GM06990 (cell line): ENCODE measurements at regions not wholly inside any gene's neighbourhood (a gene's known extent, or its start where the extent isn't known, plus 50 kb on each side); places are given as distances from the start of the nearest gene placed in this dataset.
A peak's percentile ranks its signal among the peaks of the same experiment; 100 is the strongest.

Experiments used
- DNase-seq: peaks from one replicate; pipeline ENCODE4 v3.0.0-alpha.2; 2011; ENCODE audit not compliant: insufficient read length; ENCODE audit errors: extremely low read depth
- H3K27me3 ChIP-seq: replicated peaks from 2 replicates; pipeline ENCODE4 v1.6.0; 2011; ENCODE audit warnings: low read length; ENCODE audit not compliant: control insufficient read depth, insufficient read depth
- H3K36me3 ChIP-seq: 2 replicates; pipeline ENCODE4 v1.5.1; 2011; ENCODE audit warnings: low read length; ENCODE audit not compliant: control insufficient read depth, insufficient read depth
- H3K4me3 ChIP-seq: replicated peaks from 2 replicates; pipeline ENCODE4 v1.5.1; 2011; ENCODE audit warnings: low read depth, mild to moderate bottlenecking, control low read depth, low read length
- TF ChIP-seq, protein P1 (sequence below): IDR thresholded peaks from 2 replicates; pipeline ENCODE4 v1.5.1; 2011; ENCODE audit warnings: low read length, control low read depth, mild to moderate bottlenecking, inconsistent platforms; ENCODE audit not compliant: insufficient read depth, poor library complexity, severe bottlenecking

DNA sequence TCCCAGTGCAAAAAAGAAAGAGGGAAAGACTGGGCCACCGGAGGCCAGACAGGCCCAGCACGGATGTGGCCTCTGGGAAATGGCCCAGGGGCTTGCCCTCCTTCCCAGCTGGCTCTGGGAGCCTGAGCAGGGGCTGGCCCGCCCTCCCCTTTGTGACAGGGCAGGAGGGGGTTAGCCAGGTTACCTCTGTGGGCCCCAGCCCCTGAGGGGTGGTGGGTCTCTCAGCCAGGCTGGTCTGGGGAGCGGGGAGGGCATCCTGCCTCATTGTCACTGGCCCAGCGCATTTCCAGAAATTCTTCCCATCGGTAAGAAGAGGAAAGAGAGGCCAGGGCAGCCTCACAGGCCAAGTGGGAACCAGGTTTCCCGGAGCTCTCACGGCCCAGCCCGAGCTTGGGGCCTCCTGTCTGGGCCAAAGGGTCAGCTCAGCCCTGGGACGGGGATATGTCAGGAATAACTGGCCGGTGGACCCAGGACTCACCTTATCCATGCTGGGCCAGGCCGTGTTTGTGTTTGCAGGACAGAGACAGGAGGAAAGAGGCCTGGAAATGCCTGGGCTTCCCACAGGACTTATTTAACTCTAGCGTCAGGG is 182.2 kb downstream of the ZFP36L2 start:
- TF ChIP-seq, protein P1, sequence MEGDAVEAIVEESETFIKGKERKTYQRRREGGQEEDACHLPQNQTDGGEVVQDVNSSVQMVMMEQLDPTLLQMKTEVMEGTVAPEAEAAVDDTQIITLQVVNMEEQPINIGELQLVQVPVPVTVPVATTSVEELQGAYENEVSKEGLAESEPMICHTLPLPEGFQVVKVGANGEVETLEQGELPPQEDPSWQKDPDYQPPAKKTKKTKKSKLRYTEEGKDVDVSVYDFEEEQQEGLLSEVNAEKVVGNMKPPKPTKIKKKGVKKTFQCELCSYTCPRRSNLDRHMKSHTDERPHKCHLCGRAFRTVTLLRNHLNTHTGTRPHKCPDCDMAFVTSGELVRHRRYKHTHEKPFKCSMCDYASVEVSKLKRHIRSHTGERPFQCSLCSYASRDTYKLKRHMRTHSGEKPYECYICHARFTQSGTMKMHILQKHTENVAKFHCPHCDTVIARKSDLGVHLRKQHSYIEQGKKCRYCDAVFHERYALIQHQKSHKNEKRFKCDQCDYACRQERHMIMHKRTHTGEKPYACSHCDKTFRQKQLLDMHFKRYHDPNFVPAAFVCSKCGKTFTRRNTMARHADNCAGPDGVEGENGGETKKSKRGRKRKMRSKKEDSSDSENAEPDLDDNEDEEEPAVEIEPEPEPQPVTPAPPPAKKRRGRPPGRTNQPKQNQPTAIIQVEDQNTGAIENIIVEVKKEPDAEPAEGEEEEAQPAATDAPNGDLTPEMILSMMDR: no peak
- H3K27me3 ChIP-seq: no peaks in the 10 kb centered on the region
- no peak for DNase-seq
- no peaks in the 10 kb centered on the region for H3K36me3 ChIP-seq
- no peak overlapping the region for H3K4me3 ChIP-seq

DNA sequence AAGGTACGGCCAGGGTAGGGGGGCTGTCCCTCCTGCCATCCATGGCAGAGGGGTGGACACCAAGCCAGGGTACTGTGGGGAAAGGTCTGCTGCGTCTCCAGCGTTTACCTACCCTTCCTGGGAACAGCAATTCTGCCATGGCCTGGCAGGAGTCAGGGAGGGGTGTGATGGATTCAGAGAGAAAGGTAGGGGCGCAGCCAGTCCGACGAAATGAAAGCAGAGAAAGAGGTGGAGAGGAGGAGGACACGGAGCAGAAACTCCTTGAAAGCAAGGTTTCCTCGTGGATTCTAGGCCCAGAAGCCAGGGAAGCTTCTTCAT is 182.9 kb downstream of the ZFP36L2 start:
- TF ChIP-seq, protein P1: no peak
- Histone ChIP-seq H3K36me3 (no peaks in the 10 kb centered on the region), H3K4me3 (no peak overlapping the region), H3K27me3 (no peaks in the 10 kb centered on the region)
- DNase-seq: no peak

DNA sequence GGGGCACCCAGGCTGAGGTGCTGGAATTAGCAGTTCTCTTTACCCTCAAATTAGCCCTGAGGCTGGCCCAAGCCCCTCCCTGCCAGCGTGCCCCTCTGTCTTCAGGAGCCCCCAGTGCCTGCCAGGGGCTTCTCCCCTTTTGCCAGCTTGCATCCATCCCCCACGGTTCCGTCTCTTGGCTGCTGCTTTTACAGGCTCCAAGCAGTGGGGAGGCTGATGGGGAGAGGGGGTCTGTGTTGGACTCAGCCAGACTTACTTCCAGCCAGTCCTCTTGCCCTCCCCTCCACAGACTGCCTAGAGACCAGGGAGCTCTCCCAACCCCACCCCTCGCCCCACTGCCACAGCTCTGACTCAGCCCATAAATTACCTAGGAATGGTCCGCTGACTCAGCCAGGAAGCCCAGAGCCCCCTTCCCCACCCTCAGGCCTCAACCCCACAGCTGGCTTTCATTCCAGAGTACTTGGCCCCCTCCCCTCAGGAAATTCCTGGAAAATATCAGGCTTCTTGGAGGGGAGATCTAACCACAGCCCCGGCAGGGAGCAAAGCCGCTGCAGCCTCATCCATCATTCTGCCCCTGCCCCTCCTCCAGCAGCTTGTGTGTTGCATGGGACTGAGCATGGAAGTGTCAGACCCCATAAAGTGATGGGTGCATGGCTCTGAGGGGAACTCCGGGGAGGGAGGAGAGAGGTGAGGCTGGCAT is 184.6 kb downstream of the ZFP36L2 start:
- TF ChIP-seq, protein P1: no peak
- no peak for DNase-seq
- H3K4me3 ChIP-seq: no peak overlapping the region
- H3K27me3 ChIP-seq: no peaks in the 10 kb centered on the region
- H3K36me3 ChIP-seq: no peaks in the 10 kb centered on the region

DNA sequence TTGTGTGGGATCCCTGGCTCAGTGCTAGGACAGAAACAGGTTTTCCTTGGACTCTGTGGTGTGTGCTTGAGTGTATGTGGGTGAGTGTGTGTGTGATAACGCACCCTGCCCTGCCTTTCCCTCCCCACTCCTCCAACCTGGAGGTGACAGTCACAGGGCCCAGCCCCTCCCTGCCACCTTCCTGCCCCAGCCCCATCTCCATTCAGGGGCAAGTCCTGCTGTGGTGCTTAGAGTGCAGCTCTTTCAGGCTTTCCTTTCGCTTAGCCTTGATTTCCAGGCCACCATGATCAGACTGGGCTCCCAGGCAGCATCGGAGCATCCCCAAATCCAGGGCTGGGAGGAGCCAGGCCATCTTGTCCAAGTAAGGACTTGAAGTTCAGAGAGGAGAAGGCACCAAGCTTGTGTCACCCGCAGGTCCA is 185.2 kb downstream of the ZFP36L2 start:
- TF ChIP-seq, protein P1: no peak
- no peak overlapping the region for H3K4me3 ChIP-seq
- no peak for DNase-seq
- H3K36me3 ChIP-seq: no peaks in the 10 kb centered on the region
- H3K27me3 ChIP-seq: no peaks in the 10 kb centered on the region

DNA sequence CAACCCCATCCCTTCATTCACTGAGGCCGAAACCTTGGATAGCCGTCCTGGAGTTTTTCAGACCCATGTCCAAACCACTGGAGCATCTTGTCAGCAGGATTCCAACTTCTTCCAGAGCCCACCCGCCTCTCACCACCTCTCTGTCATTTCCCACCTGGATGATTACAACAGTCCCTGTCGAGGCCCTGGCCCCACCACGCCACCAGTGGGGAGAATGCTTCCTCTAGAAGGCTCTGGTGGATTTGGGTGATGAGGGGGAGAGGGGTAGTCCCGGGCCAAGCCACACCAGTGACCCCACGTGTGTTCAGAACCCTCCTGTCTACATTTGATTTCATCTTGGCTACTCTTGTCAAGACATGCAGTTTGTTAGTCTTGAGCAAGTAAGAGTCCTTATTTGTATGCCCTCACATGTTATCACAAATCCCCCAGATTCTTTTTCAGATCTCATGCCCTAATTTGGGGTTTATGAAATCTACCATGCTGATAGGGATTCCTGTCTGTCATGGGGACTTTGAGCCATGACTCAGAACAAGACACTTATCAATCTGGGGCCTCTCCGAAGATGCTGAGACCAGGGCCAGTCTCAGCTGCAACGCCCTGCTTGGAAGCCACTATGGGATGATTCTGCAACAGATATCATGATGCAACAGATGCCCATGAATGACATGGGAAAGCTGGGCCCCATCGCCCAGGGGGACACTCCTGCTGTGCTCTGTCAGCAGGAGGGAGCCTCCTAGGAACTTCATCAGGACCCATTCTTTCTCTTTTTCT is 186.1 kb downstream of the ZFP36L2 start:
- Histone ChIP-seq H3K27me3 (no peaks in the 10 kb centered on the region), H3K4me3 (no peak overlapping the region), H3K36me3 (no peaks in the 10 kb centered on the region)
- TF ChIP-seq, protein P1: no peak
- DNase-seq: peak; percentile 29
